SK-N-SH (cell line): ENCODE measurements at regions not wholly inside any gene's neighbourhood (a gene's known extent, or its start where the extent isn't known, plus 50 kb on each side); places are given as distances from the start of the nearest gene placed in this dataset.

ENCODE experiments used
- CTCF ChIA-PET: fragments of 300-600, 350-600 bp; formaldehyde crosslinking; extraction: SDS; loops from one replicate; lab custom pipeline; 2021; lab: Yijun Ruan, JAX
- POLR2A ChIA-PET: fragments of 350-600 bp; sonication (Branson Sonifier 250); formaldehyde crosslinking; extraction: SDS; loops from one replicate; lab custom pipeline; 2020; ENCODE audit warnings: antibody characterized with exemption, inconsistent platforms; lab: Yijun Ruan, JAX
- DNase-seq: peaks from one replicate; pipeline ENCODE4 v3.0.0; 2012
- H2AFZ ChIP-seq: fragments of 200-600 bp; sonication (generic); 2 replicates; pipeline ENCODE4 v1.8.1; 2016; ENCODE audit warnings: antibody characterized with exemption, mild to moderate bottlenecking, low read depth
- H3F3A ChIP-seq: fragments of 200-600 bp; sonication (generic); replicated peaks from 2 replicates; pipeline ENCODE3; 2016; ENCODE audit warnings: antibody characterized with exemption, mild to moderate bottlenecking; ENCODE audit not compliant: insufficient read depth
- H3K27ac ChIP-seq, 2 experiments: fragments of 200-500 bp in 1 of 2; fragments of 200-600 bp in 1 of 2; sonication (Bioruptor generic) in 1 of 2; sonication (generic), shearing (Covaris generic) in 1 of 2; 2 replicates each; pipeline versions ENCODE4 v1.5.1 to v1.6.1; 2014 to 2016; ENCODE audit warnings: low read depth in 2 of 2, inconsistent platforms in 1 of 2, low read length in 1 of 2, mild to moderate bottlenecking in 1 of 2, mixed read lengths in 1 of 2
- H3K27me3 ChIP-seq: fragments of 200-600 bp; sonication (generic), shearing (Covaris generic); 2 replicates; pipeline ENCODE4 v1.6.1; 2016; ENCODE audit warnings: mixed run types; ENCODE audit not compliant: insufficient read depth
- H3K36me3 ChIP-seq, 2 experiments: fragments of 200-500 bp in 1 of 2; fragments of 200-600 bp in 1 of 2; sonication (Bioruptor generic) in 1 of 2; sonication (generic) in 1 of 2; replicated peaks in 1 of 2; 2 replicates each; pipeline versions ENCODE3 to v1.5.1; 2014 to 2016; ENCODE audit warnings: low read length in 1 of 2, mild to moderate bottlenecking in 1 of 2; ENCODE audit not compliant: insufficient read depth in 2 of 2, control insufficient read depth in 1 of 2
- H3K4me1 ChIP-seq, 2 experiments: fragments of 200-500 bp in 1 of 2; fragments of 200-600 bp in 1 of 2; sonication (Bioruptor generic) in 1 of 2; sonication (generic), shearing (Covaris generic) in 1 of 2; 2 replicates each; pipeline versions ENCODE4 v1.5.1 to v1.6.1; 2014 to 2016; ENCODE audit warnings: low read depth in 1 of 2, low read length in 1 of 2, mixed run types in 1 of 2; ENCODE audit not compliant: insufficient read depth in 2 of 2, control insufficient read depth in 1 of 2
- H3K4me2 ChIP-seq: fragments of 200-600 bp; sonication (generic), shearing (Covaris generic); 2 replicates; pipeline ENCODE4 v1.6.1; 2017; ENCODE audit warnings: mixed run types
- H3K4me3 ChIP-seq, 2 experiments: fragments of 200-500 bp in 1 of 2; fragments of 200-600 bp in 1 of 2; sonication (Bioruptor generic) in 1 of 2; sonication (generic), shearing (Covaris generic) in 1 of 2; 2 replicates each; pipeline versions ENCODE4 v1.5.1 to v1.8.1; 2014 to 2016; ENCODE audit warnings: low read depth in 2 of 2, inconsistent platforms in 1 of 2, low read length in 1 of 2, mild to moderate bottlenecking in 1 of 2, mixed read lengths in 1 of 2, moderate library complexity in 1 of 2
- H3K79me2 ChIP-seq: fragments of 200-600 bp; sonication (generic); 2 replicates; pipeline ENCODE4 v1.8.1; 2017; ENCODE audit warnings: mild to moderate bottlenecking; ENCODE audit not compliant: insufficient read depth
- H3K9ac ChIP-seq: fragments of 200-600 bp; sonication (generic); 2 replicates; pipeline ENCODE4 v1.6.1; 2017; ENCODE audit warnings: mixed run types
- H3K9me2 ChIP-seq: fragments of 200-600 bp; sonication (generic); 2 replicates; pipeline ENCODE4 v1.6.1; 2017; ENCODE audit warnings: mixed run types
- H3K9me3 ChIP-seq: fragments of 200-600 bp; sonication (generic); 2 replicates; pipeline ENCODE4 v1.6.1; 2017; ENCODE audit warnings: mixed run types, mild to moderate bottlenecking, moderate library complexity
- H4K20me1 ChIP-seq: fragments of 200-600 bp; sonication (generic); 2 replicates; pipeline ENCODE4 v1.6.1; 2017; ENCODE audit warnings: mild to moderate bottlenecking, mixed run types; ENCODE audit not compliant: insufficient read depth
- CTCF ChIP-seq: fragments of 200-600 bp; sonication (generic); IDR thresholded peaks from 2 replicates; pipeline ENCODE4 v1.6.1; 2017; ENCODE audit warnings: antibody characterized with exemption, mild to moderate bottlenecking, moderate library complexity
- EP300 ChIP-seq, 2 experiments: IDR thresholded peaks; 2 replicates each; pipeline versions ENCODE4 v1.4.0 to v1.6.1; 2012; ENCODE audit warnings: borderline replicate concordance in 1 of 2, low read depth in 1 of 2, low read length in 1 of 2
- FOSL2 ChIP-seq: IDR thresholded peaks from 2 replicates; pipeline ENCODE4 v1.4.0; 2012; ENCODE audit warnings: low read depth, mild to moderate bottlenecking, moderate library complexity, borderline replicate concordance
- FOXJ3 ChIP-seq: sonication (generic); formaldehyde crosslinking; IDR thresholded peaks from 2 replicates; pipeline ENCODE4 v1.5.1; 2020; ENCODE audit warnings: mild to moderate bottlenecking, missing genetic modification reagents
- FOXM1 ChIP-seq: IDR thresholded peaks from 2 replicates; pipeline ENCODE4 v1.4.0; 2012; ENCODE audit warnings: low read depth, mild to moderate bottlenecking
- IRF3 ChIP-seq: fragments of 150-350 bp; IDR thresholded peaks from 2 replicates; pipeline ENCODE4 v1.6.1; 2016; ENCODE audit warnings: mild to moderate bottlenecking, low read depth, low read length
- MAX ChIP-seq: IDR thresholded peaks from 2 replicates; pipeline ENCODE4 v1.4.0; 2012; ENCODE audit warnings: low read depth
- MEF2A ChIP-seq: IDR thresholded peaks from 2 replicates; pipeline ENCODE4 v1.4.0; 2012; ENCODE audit warnings: low read depth, borderline replicate concordance
- NFIC ChIP-seq: IDR thresholded peaks from 2 replicates; pipeline ENCODE4 v1.4.0; 2012; ENCODE audit warnings: borderline replicate concordance
- NRF1 ChIP-seq: IDR thresholded peaks from 2 replicates; pipeline ENCODE4 v1.6.1; 2012; ENCODE audit warnings: low read depth, mild to moderate bottlenecking, low read length
- POLR2AphosphoS5 ChIP-seq: IDR thresholded peaks from 2 replicates; pipeline ENCODE4 v1.6.1; 2012; ENCODE audit warnings: low read depth, low read length
- RAD21 ChIP-seq: IDR thresholded peaks from 2 replicates; pipeline ENCODE4 v1.6.1; 2012; ENCODE audit warnings: mild to moderate bottlenecking, low read length
- RCOR1 ChIP-seq: fragments of 150-350 bp; IDR thresholded peaks from 2 replicates; pipeline ENCODE4 v1.6.1; 2017; ENCODE audit warnings: antibody characterized with exemption, low read length
- RFX5 ChIP-seq: IDR thresholded peaks from 2 replicates; pipeline ENCODE4 v1.6.1; 2012; ENCODE audit warnings: mild to moderate bottlenecking, improper control_type of control experiment, low read length
- SIN3A ChIP-seq: IDR thresholded peaks from 2 replicates; pipeline ENCODE4 v1.6.1; 2012; ENCODE audit warnings: low read depth, mild to moderate bottlenecking, low read length, moderate library complexity, borderline replicate concordance
- TAF1 ChIP-seq: IDR thresholded peaks from 2 replicates; pipeline ENCODE4 v1.6.1; 2012; ENCODE audit warnings: low read depth, mild to moderate bottlenecking, low read length, moderate library complexity, borderline replicate concordance
- TCF12 ChIP-seq: IDR thresholded peaks from 2 replicates; pipeline ENCODE4 v1.4.0; 2012
- TEAD4 ChIP-seq: IDR thresholded peaks from 2 replicates; pipeline ENCODE4 v1.4.0; 2012; ENCODE audit warnings: mild to moderate bottlenecking, borderline replicate concordance; ENCODE audit not compliant: insufficient read depth
- USF2 ChIP-seq: fragments of 150-350 bp; IDR thresholded peaks from 2 replicates; pipeline ENCODE4 v1.6.1; 2017; ENCODE audit warnings: antibody characterized with exemption, low read length, low read depth, borderline replicate concordance
- ZBTB33 ChIP-seq: IDR thresholded peaks from 2 replicates; pipeline ENCODE4 v1.4.0; 2012; ENCODE audit warnings: low read depth, borderline replicate concordance
- WGBS: methylation state at CpG from one replicate; pipeline ENCODE4 v1.1.6; 2017; ENCODE audit warnings: low lambda C conversion rate; 5-methylcytosine and 5-hydroxymethylcytosine counted together

- Histone ChIP-seq H3K9me2 (no peaks in the 10 kb centered on the region), H3F3A (no peaks in the 10 kb centered on the region), H2AFZ (no peak overlapping the region), H3K4me2 (no peak overlapping the region), H3K9me3 (no peaks in the 10 kb centered on the region), H3K79me2 (no peaks in the 10 kb centered on the region), H3K36me3 (no peaks in the 10 kb centered on the region), H3K27ac (no peak overlapping the region), H3K9ac (no peak overlapping the region), H4K20me1 (no peaks in the 10 kb centered on the region), H3K4me1 (peaks cover 0 to under 1% of the 10 kb centered on the region in 2 experiments; a peak in 1 of 4 replicates), H3K27me3 (no peaks in the 10 kb centered on the region), H3K4me3 (no peak overlapping the region)
- 71% methylated on average over 5 of the region's 5 CpGs for WGBS
- TF ChIP-seq ZBTB33 (no peak), FOSL2 (no peak), TEAD4 (no peak), RCOR1 (no peak), CTCF (no peak), NRF1 (no peak), TAF1 (no peak), RAD21 (no peak), EP300 (IDR thresholded peaks at IDR 0.05; ENCODE audit: borderline replicate concordance in 1 of 2, low read depth in 1 of 2, low read length in 1 of 2) (no peak), FOXJ3 (no peak), NFIC (no peak), TCF12 (no peak), SIN3A (no peak), MAX (no peak), USF2 (no peak), FOXM1 (no peak), POLR2AphosphoS5 (no peak), IRF3 (no peak), RFX5 (no peak), MEF2A (no peak)
- no peak for DNase-seq
- POLR2A ChIA-PET = no interaction called here
- CTCF ChIA-PET = no interaction called here
Observed at GRCh38 chr10:76686201-76686600, 951.4 kb downstream of the KCNMA1 start.
